ENCODE measurements at regions not wholly inside any gene's neighbourhood (a gene's known extent, or its start where the extent isn't known, plus 50 kb on each side); places are given as distances from the start of the nearest gene placed in this dataset.
"Not testable (repeated sequence)": the region's sequence is repeated elsewhere in the genome, so short reads cannot be mapped to it uniquely, and the experiment has no call there.

DNA sequence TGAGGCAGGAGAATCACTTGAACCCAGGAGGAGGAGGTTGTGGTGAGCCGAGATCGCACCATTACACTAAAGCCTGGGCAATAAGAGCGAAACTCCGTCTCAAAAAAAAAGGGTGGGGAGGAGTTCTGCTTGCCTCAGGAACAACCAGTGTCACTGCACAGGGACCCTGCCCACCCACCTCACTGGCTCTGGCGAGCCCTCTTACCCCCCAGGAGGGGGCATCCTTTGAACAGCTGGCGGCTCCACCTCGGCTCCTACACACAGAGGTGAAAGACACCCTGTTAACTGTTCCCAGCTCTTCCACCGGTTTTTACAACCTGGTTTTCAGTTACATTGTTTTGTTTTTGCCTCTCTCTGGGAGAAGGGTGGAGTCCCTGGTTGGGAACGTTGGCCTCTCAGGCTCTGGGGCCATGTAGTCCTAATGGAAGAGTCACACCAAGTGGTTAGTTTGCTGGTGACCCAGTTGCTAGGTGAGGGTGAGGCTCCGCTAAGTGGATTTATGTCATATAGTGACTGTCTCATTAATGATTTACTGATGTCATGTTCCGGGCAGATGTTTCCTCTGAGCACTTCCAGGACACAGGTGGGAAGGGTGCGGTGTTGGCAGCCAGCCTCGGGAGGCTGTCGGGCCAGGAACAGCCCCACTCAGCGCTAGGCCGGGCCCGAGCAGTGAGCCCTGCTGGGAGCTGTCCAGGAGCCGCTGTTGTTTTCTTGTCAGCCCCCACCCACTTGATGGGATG lies 120.6 kb upstream of the TPTE start:
- TF ChIP-seq, protein P1, sequence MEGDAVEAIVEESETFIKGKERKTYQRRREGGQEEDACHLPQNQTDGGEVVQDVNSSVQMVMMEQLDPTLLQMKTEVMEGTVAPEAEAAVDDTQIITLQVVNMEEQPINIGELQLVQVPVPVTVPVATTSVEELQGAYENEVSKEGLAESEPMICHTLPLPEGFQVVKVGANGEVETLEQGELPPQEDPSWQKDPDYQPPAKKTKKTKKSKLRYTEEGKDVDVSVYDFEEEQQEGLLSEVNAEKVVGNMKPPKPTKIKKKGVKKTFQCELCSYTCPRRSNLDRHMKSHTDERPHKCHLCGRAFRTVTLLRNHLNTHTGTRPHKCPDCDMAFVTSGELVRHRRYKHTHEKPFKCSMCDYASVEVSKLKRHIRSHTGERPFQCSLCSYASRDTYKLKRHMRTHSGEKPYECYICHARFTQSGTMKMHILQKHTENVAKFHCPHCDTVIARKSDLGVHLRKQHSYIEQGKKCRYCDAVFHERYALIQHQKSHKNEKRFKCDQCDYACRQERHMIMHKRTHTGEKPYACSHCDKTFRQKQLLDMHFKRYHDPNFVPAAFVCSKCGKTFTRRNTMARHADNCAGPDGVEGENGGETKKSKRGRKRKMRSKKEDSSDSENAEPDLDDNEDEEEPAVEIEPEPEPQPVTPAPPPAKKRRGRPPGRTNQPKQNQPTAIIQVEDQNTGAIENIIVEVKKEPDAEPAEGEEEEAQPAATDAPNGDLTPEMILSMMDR (IDR thresholded peaks at IDR 0.05), result not testable (repeated sequence)
- TF ChIP-seq CHD2 (IDR thresholded peaks at IDR 0.05; ENCODE audit: low read length, partially characterized antibody); SMC3 (IDR thresholded peaks at IDR 0.05); CEBPB (IDR thresholded peaks at IDR 0.05); POLR2A (IDR thresholded peaks at IDR 0.05; ENCODE audit: low read length); TFCP2L1 (CRISPR knock-in tag; IDR thresholded peaks at IDR 0.05); KDM1A (IDR thresholded peaks at IDR 0.05; ENCODE audit: low read depth); GATA3 (IDR thresholded peaks at IDR 0.05; ENCODE audit: borderline replicate concordance); CBX8 (IDR thresholded peaks at IDR 0.05); EP300 (IDR thresholded peaks at IDR 0.05); ESRRA (IDR thresholded peaks at IDR 0.05; ENCODE audit: borderline replicate concordance, low read length): not testable (repeated sequence)
- TF ChIP-seq, protein P2, sequence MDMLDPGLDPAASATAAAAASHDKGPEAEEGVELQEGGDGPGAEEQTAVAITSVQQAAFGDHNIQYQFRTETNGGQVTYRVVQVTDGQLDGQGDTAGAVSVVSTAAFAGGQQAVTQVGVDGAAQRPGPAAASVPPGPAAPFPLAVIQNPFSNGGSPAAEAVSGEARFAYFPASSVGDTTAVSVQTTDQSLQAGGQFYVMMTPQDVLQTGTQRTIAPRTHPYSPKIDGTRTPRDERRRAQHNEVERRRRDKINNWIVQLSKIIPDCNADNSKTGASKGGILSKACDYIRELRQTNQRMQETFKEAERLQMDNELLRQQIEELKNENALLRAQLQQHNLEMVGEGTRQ (IDR thresholded peaks at IDR 0.05), result not testable (repeated sequence)
- TF ChIP-seq, protein P3, sequence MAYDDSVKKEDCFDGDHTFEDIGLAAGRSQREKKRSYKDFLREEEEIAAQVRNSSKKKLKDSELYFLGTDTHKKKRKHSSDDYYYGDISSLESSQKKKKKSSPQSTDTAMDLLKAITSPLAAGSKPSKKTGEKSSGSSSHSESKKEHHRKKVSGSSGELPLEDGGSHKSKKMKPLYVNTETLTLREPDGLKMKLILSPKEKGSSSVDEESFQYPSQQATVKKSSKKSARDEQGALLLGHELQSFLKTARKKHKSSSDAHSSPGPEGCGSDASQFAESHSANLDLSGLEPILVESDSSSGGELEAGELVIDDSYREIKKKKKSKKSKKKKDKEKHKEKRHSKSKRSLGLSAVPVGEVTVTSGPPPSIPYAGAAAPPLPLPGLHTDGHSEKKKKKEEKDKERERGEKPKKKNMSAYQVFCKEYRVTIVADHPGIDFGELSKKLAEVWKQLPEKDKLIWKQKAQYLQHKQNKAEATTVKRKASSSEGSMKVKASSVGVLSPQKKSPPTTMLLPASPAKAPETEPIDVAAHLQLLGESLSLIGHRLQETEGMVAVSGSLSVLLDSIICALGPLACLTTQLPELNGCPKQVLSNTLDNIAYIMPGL (CRISPR knock-in tag; IDR thresholded peaks at IDR 0.05; ENCODE audit: borderline replicate concordance), result not testable (repeated sequence)

Measured in A549 (cell line).